ENCODE measurements at regions not wholly inside any gene's neighbourhood (a gene's known extent, or its start where the extent isn't known, plus 50 kb on each side); places are given as distances from the start of the nearest gene placed in this dataset.

DNA sequence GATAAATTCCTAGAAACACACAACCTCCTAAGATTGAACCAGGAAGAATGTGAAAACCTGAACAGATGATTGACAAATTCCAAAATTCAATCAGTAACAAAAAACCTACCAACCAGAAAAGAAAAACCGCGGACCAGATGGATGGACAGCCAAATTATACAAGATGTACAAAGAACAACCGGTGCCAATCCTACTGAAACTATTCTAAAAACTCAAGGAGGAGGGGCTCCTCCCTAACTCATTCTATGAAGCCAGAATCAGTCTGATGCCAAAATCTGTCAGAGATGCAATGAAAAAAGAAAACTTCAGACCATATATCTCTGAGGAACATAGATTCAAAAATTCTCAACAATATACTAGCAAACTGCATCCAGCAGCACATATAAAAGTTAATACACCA, 262.4 kb upstream of the DAB1 start:
- no peak for DNase-seq (ENCODE audit: extremely low read depth in 1 of 2, low read depth in 1 of 2)

DNA sequence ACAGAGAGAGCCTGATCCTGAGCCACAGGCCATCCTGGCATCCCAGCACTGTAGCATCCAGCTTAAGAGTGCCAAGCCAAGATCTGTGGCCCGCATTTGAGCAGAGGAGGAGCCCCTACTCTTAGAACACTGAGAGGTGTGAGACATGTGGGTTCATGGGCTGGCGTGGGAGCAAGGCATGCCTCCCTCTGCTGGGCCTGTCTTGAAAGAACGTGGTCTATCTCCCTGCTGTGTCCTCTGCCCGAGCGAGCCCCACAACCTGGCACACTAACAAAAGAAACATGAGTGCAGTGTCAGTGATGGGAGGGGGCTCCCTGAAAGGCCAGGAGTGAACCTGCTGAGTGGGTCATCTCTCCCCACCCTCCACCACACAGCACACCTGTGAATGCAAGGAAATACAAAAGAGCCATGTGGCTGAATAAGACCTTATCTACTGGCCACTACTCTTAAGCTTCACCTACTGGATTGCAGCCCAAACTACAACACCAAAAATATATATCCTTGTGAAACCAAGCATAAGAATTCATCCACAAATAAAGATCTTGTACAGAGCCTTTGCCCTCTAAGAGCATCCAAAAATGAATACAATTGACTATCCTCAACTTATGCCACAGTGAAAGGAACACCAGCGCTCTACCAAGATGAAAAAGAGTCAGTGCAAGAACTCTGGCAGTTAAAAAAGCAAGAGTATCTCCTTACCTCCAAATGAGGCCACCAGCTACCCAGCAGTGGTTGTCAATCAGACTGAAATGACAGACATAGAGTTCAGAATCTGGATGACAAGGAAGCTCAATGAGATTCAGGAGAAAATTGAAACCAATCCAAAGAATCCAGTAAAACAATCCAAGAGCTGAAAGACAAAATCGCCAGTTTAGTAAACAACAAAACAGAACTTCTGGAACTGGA, 259.4 kb upstream of the DAB1 start:
- DNase-seq (ENCODE audit: extremely low read depth in 1 of 2, low read depth in 1 of 2): no peak

DNA sequence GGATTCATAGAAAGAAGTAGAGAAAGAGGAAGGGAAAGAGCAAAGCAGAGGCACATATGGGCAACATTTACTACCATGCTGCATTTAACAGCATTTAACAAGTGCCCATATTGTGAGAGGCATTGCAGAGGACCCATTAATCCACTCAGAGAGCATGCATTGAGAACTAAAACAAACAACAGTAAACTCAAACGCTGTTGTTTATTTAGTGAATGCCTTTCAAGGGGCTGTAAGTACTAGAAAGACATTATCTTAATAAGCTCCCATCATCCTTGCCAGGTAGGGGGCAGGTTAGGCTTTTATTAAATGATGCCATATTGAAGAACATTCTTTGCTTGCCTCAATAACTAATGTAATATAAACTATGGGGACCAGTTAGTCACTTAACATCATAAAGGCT, 254.3 kb upstream of the DAB1 start:
- DNase-seq (ENCODE audit: extremely low read depth in 1 of 2, low read depth in 1 of 2): no peak

DNA sequence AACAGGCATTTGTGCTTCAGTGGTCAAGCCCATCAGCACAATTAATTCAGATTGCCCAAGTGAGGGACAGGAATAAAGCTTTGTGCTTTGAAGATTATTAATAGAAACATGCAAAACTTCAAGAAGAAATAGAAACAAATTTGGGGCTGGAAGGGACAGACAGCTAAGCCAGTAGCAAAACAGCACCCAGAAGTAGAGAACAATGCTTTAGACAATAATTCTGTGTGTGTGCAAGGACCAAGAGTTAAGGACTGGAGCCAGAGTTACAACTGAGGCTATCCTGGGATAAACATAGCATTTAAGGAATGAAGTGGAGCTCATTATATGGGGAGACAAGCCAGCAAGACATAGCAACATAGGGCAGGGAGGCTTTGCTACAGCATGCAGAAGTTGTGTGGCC, 251.9 kb upstream of the DAB1 start:
- no peak for DNase-seq (ENCODE audit: extremely low read depth in 1 of 2, low read depth in 1 of 2)

DNA sequence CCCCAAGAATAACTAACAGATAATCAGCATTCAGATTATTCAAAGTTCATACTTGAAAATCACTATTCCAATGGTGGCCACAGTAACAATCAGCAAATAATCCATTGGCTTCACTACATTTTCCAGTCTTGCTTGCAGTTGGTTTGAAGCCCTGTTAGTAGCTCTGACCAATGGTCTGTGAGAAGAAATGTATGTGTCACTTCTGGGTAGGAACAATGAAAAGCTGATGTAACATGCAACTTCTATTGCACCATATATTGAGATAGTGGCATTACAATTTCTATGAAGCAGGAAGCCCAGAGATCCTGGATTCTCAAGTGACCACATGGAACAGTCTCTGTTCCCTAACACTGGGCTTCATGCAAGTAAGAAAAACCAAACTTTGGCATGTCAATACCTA, 250.9 kb upstream of the DAB1 start:
- DNase-seq (ENCODE audit: extremely low read depth in 1 of 2, low read depth in 1 of 2): no peak

- no peak for DNase-seq (ENCODE audit: extremely low read depth in 1 of 2, low read depth in 1 of 2)
Observed at GRCh38 chr1:57672346-57673140, 248.7 kb upstream of the DAB1 start.

GRCh38 chr1:57671750-57672149, 247.9 kb upstream of the DAB1 start:
- DNase-seq (ENCODE audit: extremely low read depth in 1 of 2, low read depth in 1 of 2): no peak

DNA sequence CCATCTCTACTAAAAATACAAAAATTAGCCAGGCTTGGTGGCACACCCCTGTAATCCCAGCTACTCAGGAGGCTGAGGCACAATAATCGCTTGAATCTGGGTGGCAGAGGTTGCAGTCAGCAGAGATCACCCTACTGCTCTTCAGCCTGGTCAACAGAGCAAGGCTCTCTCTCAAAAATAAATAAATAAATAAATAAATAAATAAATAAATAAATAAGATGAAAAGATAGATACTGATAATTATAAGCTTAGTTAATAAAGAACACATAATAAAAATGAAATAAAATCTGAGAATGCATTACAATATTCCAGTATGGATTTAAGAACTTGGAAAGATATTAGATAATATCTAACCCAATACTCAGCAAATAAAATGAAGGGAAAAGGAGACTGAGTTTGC, 235.9 kb upstream of the DAB1 start:
- no peak for DNase-seq (ENCODE audit: extremely low read depth in 1 of 2, low read depth in 1 of 2)

- no peak for DNase-seq (ENCODE audit: extremely low read depth in 1 of 2, low read depth in 1 of 2)
Observed at GRCh38 chr1:57655161-57655560, 231.3 kb upstream of the DAB1 start.

DNA sequence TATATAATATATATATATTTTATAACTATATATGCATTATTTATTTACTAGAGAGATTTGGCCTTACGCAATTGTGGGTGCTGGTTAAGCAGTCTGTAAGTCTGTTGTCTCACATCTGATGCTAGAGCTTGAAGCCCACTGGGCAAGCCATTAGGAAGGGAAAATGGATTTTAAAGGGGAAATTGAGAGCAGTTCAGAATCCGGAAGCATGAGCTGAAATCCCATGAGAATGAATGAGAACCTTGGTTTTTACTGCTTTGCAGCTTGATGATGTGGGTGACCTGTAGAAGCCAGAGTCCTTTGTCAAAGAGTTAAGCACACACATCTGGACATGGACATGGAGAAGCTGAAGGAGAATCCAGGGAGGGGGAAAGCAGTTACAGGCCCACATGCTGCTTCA, 220.8 kb upstream of the DAB1 start:
- no peak for DNase-seq (ENCODE audit: extremely low read depth in 1 of 2, low read depth in 1 of 2)

DNA sequence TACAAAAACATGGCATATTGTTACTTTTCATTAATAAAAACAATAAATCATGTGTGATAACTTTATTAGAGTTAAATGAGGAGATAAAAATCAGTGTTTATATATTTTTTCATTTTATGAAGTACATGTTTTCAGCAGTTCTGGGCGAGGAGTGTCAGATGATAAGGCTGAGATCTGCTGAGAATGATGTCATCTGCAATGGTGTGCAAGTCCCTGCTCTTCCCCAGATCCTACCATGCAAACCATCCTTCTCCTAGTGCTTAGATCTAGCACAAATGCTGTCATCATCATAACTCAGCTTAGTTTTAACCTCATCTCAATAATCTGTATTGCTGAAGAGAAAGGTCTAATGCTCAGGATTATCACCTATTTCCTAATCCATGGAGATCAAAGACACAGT, 214.4 kb upstream of the DAB1 start:
- DNase-seq (ENCODE audit: extremely low read depth in 1 of 2, low read depth in 1 of 2): no peak

DNA sequence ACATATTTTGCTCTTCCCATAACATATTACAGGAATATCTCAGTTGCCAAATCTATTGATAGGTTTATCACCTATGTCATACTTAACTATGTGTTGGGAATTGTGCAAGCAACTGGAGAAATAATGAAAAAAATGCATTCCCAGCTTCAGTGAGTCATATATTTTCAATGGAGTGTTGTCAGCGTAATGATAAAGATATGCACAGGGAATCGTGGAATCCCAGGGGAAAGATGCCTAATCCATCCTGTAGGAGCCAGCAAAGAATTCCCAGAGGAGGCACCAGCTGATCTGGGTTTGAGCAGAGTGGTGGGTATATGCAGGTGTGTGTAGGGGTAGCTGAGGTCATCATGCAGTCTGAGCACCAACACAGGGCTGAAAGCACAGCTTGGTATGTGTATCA, 213.3 kb upstream of the DAB1 start:
- DNase-seq (ENCODE audit: extremely low read depth in 1 of 2, low read depth in 1 of 2): no peak

GRCh38 chr1:57633881-57634280, 210.0 kb upstream of the DAB1 start:
- no peak for DNase-seq (ENCODE audit: extremely low read depth in 1 of 2, low read depth in 1 of 2)

- DNase-seq (ENCODE audit: extremely low read depth in 1 of 2, low read depth in 1 of 2): no peak
Observed at GRCh38 chr1:57633056-57633455, 209.2 kb upstream of the DAB1 start.

DNA sequence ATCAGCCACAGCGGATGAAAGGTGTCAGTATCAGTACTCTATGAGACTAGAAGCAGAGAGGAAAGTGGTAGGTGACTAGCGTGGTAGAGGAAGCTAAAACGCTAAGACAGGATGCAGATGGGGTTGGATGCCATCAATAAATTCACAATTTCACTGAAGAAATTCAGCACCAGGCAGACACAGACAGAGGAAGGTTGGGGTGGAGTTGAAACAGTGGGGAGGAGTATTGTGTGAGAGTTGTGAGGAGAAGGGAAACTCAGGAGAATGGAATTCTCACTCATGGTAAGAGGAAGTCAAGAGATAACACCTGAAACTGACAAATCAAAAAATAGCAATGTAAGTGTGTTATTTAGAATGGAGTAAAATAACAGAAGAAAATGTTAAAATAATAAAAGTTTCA, 208.5 kb upstream of the DAB1 start:
- DNase-seq (ENCODE audit: extremely low read depth in 1 of 2, low read depth in 1 of 2): no peak

- DNase-seq (ENCODE audit: extremely low read depth in 1 of 2, low read depth in 1 of 2): no peak
Observed at GRCh38 chr1:57627612-57628011, 203.8 kb upstream of the DAB1 start.

- DNase-seq (ENCODE audit: extremely low read depth in 1 of 2, low read depth in 1 of 2): no peak
Observed at GRCh38 chr1:57623791-57624538, 200.1 kb upstream of the DAB1 start.

- no peak for DNase-seq (ENCODE audit: extremely low read depth in 1 of 2, low read depth in 1 of 2)
Observed at GRCh38 chr1:57623039-57623790, 199.4 kb upstream of the DAB1 start.

GRCh38 chr1:57621776-57622175, 197.9 kb upstream of the DAB1 start:
- DNase-seq (ENCODE audit: extremely low read depth in 1 of 2, low read depth in 1 of 2): no peak

DNA sequence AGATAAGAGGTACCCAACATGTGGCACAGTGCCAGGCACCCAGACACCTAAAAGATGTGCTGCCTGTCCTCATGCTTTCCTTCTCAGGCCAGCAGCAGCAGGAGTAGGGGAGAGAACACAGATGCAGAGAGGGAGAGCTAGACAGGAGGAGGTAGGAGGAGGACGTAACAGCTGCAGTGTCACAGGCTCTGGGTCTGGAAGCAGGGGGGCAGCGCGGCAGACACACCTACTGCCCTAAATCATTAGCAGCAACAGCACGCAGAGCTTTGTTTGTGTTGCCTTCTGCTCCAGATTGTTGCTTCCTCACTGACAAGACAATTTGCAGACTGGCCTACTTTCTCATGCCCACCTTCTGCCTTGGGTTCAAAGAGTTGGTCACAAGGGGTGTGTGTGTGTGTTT, 196.7 kb upstream of the DAB1 start:
- DNase-seq (ENCODE audit: extremely low read depth in 1 of 2, low read depth in 1 of 2): no peak

DNA sequence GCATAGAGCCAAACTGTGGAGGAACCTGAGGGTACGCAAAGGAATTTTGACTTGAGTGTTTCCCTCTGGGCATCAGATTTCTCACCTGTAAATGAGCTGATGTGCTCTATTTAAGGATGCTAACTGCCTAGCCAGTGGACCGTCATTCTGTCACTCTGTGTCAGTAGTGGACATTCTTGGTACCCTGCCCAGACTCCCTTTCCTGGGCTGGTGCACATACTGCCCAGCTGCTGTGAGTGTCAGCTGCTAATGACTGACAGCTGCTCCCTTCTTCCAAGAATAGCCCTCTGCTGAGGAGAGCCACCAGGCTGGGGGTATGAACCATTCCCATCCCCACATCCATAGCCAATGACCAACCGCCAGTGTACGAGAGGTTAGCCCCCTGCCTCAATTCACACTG, 193.1 kb upstream of the DAB1 start:
- no peak for DNase-seq (ENCODE audit: extremely low read depth in 1 of 2, low read depth in 1 of 2)
